Right lobe of liver (tissue), 6 donors: ENCODE measurements at regions not wholly inside any gene's neighbourhood (a gene's known extent, or its start where the extent isn't known, plus 50 kb on each side); places are given as distances from the start of the nearest gene placed in this dataset.

Source experiments
- ATAC-seq, 4 donors: fragments of 200-7000 bp; cut with Tn5 transposase; one replicate each; pipeline ENCODE4 v1.9.1; 2020; ENCODE audit warnings: mild to moderate bottlenecking in 4 of 4, moderate library complexity in 4 of 4
- DNase-seq, 3 donors: peaks; one replicate each; pipeline ENCODE4 v3.0.0-alpha.2; 2020
- H3K27ac ChIP-seq, 3 donors: fragments of 200-600 bp; one replicate each; pipeline ENCODE4 v1.8.0; 2022
- H3K27me3 ChIP-seq, 2 donors: fragments of 200-600 bp; one replicate each; pipeline ENCODE4 v1.8.0; 2022
- H3K36me3 ChIP-seq, 4 donors: fragments of 200-600 bp; sonication (generic) in 1 of 4; one replicate each; pipeline versions ENCODE4 v1.5.1 to v1.8.0; 2017 to 2022; ENCODE audit warnings: control low read depth in 1 of 4
- H3K4me1 ChIP-seq, 4 donors: fragments of 200-600 bp; sonication (generic) in 1 of 4; one replicate each; pipeline versions ENCODE4 v1.5.1 to v1.8.0; 2017 to 2022; ENCODE audit warnings: control low read depth in 1 of 4
- H3K4me3 ChIP-seq, 3 donors: fragments of 200-600 bp; one replicate each; pipeline ENCODE4 v1.8.0; 2022
- H3K9me3 ChIP-seq, 4 donors: fragments of 200-600 bp; sonication (generic) in 1 of 4; one replicate each; pipeline versions ENCODE4 v1.5.1 to v1.8.0; 2017 to 2022; ENCODE audit warnings: control low read depth in 1 of 4
- CTCF ChIP-seq, 4 donors: fragments of 200-600 bp in 3 of 4; fragments of 450-650 bp in 1 of 4; IDR thresholded peaks; one replicate each; pipeline versions ENCODE4 v1.5.1 to v1.8.0; 2016 to 2022; ENCODE audit warnings: antibody characterized with exemption in 4 of 4, mild to moderate bottlenecking in 2 of 4
- POLR2A ChIP-seq: fragments of 450-650 bp; IDR thresholded peaks from one replicate; pipeline ENCODE4 v1.6.1; 2017; ENCODE audit warnings: antibody characterized with exemption, mild to moderate bottlenecking
- WGBS: methylation state at CpG from one replicate; pipeline ENCODE4 v1.1.6; 2018; ENCODE audit warnings: low coverage, low lambda C conversion rate; ENCODE audit not compliant: insufficient coverage; ENCODE audit errors: missing lambda C conversion rate; 5-methylcytosine and 5-hydroxymethylcytosine counted together
- intact Hi-C, 2 donors: fragments of 100-400 bp; cut with DNase I; formaldehyde crosslinking; loops; one replicate each; pipeline versions ENCODE4 v1.11.2 to v1.14.1; 2022
- donor health status: DM: no; HTN: yes; CAD: no.
- donor health status: DM: no; HTN: no; CAD: no.
- donor health status: DM: no; HTN: no; CAD: no.
- donor health status: DM: no; HTN: yes; CAD: no.
- donor health status: DM: no; HTN: yes; CAD: no.

DNA sequence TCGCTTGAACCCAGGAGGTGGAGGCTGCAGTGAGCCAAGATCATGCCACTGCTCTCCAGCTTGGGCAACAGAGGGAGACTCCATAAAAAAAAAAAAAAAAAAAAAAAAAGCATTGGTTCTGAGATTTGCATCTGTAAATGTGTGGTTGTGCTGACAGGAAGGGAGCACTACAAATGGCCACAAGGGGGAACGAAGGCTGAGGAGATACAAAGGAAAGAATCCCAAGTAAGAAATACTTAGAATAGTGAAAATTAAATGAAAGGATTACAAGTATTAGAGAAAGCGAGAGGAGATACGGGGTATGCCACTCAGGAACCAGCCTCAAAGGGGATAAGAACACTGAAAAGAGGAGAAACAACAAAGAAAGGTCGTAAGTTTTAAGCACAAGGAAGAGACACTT lies 284.9 kb downstream of the KLF12 start:
- Histone ChIP-seq H3K4me1 (no peaks in the 10 kb centered on the region), H3K9me3 (no peaks in the 10 kb centered on the region), H3K27ac (no peak overlapping the region), H3K4me3 (no peak overlapping the region), H3K36me3 (peaks cover 0 to 6% (median 0%) of the 10 kb centered on the region in 4 donors), H3K27me3 (no peaks in the 10 kb centered on the region)
- 68% methylated on average over 5 of the region's 5 CpGs for WGBS
- intact Hi-C loops: no loop called here
- peak; percentile 49 to 57 (median 52) for ATAC-seq
- TF ChIP-seq POLR2A: no peak
- peak; percentile 26 to 38 (median 30) for TF ChIP-seq CTCF (IDR thresholded peaks at IDR 0.05)
- DNase-seq: no peak

GRCh38 chr13:73844986-73845385 lies 289.2 kb downstream of the KLF12 start:
- peaks cover 0 to 6% (median 0%) of the 10 kb centered on the region in 4 donors for H3K36me3 ChIP-seq
- no peak for DNase-seq
- TF ChIP-seq POLR2A (no peak), CTCF (IDR thresholded peaks at IDR 0.05) (no peak)
- no peaks in the 10 kb centered on the region for H3K9me3 ChIP-seq
- H3K27ac ChIP-seq: no peak overlapping the region
- 100% methylated on average over 1 of the region's 1 CpG for WGBS
- intact Hi-C loops: no loop called here
- no peak overlapping the region for H3K4me3 ChIP-seq
- no peak for ATAC-seq
- no peaks in the 10 kb centered on the region for H3K4me1 ChIP-seq
- H3K27me3 ChIP-seq: no peaks in the 10 kb centered on the region

GRCh38 chr13:73842626-73843025 lies 291.6 kb downstream of the KLF12 start:
- WGBS: 81% methylated on average over 4 of the region's 4 CpGs

GRCh38 chr13:73842184-73842583 lies 292.0 kb downstream of the KLF12 start:
- DNase-seq (no peak), ATAC-seq (no peak)
- 83% methylated on average over 5 of the region's 5 CpGs for WGBS
- Histone ChIP-seq H3K36me3 (peaks cover 0 to 6% (median 0%) of the 10 kb centered on the region in 4 donors), H3K27me3 (no peaks in the 10 kb centered on the region), H3K27ac (no peak overlapping the region), H3K9me3 (no peaks in the 10 kb centered on the region), H3K4me3 (no peak overlapping the region), H3K4me1 (no peaks in the 10 kb centered on the region)
- TF ChIP-seq POLR2A: no peak
- no peak for TF ChIP-seq CTCF (IDR thresholded peaks at IDR 0.05)
- intact Hi-C loops: no loop called here

More at GRCh38 chr13:73842626-73843025, 291.6 kb downstream of the KLF12 start:
- no peaks in the 10 kb centered on the region for H3K9me3 ChIP-seq
- intact Hi-C loops: no loop called here
- no peak for TF ChIP-seq CTCF (IDR thresholded peaks at IDR 0.05)
- no peak for TF ChIP-seq POLR2A
- H3K27ac ChIP-seq: no peak overlapping the region
- no peak overlapping the region for H3K4me3 ChIP-seq
- no peak for ATAC-seq
- no peaks in the 10 kb centered on the region for H3K27me3 ChIP-seq
- no peak for DNase-seq
- H3K36me3 ChIP-seq: peaks cover 0 to 6% (median 0%) of the 10 kb centered on the region in 4 donors
- no peaks in the 10 kb centered on the region for H3K4me1 ChIP-seq

GRCh38 chr13:73837147-73837546 lies 297.1 kb downstream of the KLF12 start:
- DNase-seq (no peak), ATAC-seq (no peak)
- intact Hi-C loops: no loop called here
- TF ChIP-seq POLR2A (no peak), CTCF (IDR thresholded peaks at IDR 0.05) (no peak)
- Histone ChIP-seq H3K4me3 (no peak overlapping the region), H3K36me3 (no peaks in the 10 kb centered on the region), H3K4me1 (no peaks in the 10 kb centered on the region), H3K27ac (no peak overlapping the region), H3K9me3 (no peaks in the 10 kb centered on the region), H3K27me3 (no peaks in the 10 kb centered on the region)
- 79% methylated on average over 5 of the region's 5 CpGs for WGBS
